Posterior cingulate gyrus (tissue), 11 donors: ENCODE measurements at regions not wholly inside any gene's neighbourhood (a gene's known extent, or its start where the extent isn't known, plus 50 kb on each side); places are given as distances from the start of the nearest gene placed in this dataset.

Source experiments
- DNase-seq, 10 donors: peaks; one replicate each; pipeline versions ENCODE4 v3.0.0 to v3.0.0-alpha.2; 2020 to 2021; ENCODE audit warnings: mixed read lengths in 3 of 10
- intact Hi-C: fragments of 100-400 bp; cut with DNase I; formaldehyde crosslinking; loops from one replicate; pipeline ENCODE4 v1.15.1; 2023

DNA sequence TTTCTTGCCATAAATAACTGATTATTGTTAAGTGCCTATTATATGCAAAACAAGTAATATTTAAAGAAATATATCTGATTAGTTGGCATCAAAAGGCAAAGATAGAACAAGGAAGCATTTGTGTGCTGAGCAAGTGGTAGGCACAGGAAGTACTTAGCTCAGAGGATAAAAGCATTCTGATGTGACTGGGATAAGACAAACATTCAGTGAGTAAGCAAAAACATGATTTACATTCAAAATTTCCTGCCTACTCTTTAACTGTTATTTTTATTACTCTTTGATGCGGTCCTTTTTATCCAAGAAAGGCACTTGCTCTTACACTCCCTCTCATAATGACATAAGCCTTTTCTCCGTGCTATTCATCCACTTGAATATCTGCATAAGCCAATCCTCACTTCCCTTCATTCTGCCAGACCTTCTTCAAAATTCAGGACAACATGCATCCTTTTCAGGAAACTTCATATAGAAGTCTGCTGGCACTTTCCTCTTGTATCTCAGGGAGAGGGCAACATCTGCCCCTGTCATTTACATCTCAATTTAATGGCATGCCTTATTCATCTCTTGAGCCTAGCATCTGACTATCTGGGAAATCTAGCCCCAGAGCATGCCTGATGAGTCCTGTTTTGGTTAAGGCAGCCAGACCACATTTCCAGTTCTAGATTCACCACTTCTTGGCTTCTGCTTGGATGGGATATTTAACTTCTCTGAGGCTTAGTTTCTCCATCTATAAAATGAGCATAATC lies 478.2 kb upstream of the ROBO2 start:
- intact Hi-C loops, result no loop called here
- DNase-seq, result no peak

DNA sequence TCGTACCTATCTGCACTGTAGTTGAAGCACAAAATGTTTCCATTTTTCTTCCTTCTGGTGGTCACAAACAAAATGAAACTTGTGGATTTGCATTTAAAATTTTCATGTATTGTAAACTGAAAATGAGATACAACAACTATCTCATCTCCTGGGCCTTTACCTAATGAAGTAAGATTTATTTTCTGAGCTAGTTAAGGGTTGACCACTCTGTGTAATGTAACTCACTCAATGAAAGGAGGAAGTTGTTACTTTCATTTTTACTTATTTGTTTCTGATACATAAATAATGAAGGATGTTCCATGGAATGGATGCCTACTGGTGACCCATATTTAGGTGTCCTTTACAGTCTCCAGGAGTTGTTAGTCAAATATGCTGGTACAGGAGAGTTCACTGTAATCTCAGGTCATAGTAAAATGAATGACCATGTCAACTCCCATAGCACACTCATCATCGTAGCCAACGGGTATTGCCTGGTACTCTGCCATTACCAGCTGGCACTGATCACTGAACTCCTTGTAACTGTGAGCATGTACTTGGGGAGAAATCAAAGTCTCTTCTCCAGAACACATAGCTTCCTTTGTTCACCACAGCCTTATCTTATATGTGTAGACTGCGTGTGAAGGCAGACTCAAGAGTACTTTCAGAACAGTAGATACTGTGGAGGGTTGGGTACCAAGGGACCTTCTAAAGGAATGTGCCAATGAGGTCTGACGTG lies 474.2 kb upstream of the ROBO2 start:
- intact Hi-C loops, result no loop called here
- no peak for DNase-seq

DNA sequence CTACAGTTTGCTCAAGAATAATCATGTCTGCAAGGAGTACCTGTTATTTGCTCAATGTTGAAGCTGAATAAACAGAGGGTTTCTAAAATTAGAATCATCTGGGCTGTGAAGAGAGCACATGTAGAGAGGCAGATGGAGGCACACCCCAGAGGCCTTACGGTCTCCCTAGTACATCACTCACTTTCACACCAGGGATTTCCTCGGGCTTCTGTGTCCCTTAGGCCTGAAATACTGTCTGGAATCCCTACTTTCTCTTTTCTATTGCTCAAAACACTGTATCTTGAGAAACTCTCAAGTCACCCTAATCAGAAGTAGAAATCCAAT lies 473.7 kb upstream of the ROBO2 start:
- intact Hi-C loops, result no loop called here
- no peak for DNase-seq

DNA sequence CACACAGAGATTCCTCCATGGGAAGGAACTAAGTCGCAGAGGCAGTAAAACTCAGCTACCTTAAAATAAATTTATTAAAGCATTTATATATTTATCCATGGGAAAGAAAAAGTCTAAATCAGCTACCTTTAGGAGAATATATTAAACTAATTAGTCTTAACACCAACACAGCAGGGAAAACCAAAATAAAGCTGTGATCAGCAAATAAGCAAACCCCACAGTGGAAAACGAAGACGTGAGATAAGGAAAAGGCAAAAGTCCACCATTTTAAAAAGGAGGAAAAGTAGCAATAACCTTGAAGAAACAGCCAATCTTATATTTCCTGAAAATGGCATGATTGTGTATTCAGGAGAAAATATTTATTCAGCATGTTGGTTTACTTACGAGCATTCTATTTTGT lies 473.0 kb upstream of the ROBO2 start:
- intact Hi-C loops, result no loop called here
- DNase-seq, result no peak

DNA sequence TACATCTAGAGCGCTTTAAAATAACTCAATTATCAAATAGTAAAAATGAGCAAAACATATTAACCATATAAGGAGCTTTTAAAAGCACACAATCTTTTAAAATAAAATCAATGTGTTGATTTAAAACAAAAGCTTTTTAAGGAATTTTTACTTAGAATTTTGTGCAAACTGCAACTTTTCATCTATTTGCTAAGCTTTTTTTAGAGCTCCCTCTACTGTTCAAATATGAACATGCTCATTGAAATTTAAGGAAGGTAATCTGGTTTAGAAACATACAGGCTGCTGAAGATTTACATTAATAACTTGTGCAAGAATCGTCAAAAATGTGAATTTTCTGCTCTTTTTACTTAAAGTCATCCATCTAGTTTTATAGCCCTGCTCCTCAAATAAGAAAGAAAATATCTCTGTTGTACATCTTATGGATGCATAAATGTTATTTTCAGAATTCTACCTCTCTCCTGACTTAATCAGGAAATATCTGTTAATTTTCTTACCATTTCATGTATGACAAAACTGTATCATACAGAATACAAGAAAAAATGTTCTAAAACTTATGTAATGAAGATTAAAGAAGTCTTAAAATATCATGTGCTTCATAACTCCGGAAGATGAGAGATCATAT lies 469.4 kb upstream of the ROBO2 start:
- DNase-seq, result no peak
- intact Hi-C loops, result loop anchor here (2.0 to 10.0 kb wide), 2 partner anchors 202 to 546 kb away; no protein-coding TSS in a partner anchor

DNA sequence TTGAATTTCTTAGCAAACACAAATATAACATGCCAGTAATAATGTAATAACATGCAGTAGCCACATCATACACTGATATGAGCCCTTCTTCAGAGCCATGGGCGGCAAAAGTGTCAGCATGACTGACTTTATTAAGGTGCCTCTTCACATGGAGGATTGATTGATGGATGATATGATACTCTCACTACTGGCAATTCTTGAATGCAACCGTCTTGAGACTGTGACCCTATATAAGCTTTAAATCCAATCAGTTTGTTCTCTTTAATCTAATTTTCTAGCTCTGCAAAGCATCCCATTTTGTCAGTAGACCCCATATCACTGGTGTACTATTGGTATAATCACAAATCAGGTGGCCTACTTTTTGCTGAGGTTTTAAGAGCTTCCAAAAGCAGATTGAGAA lies 463.7 kb upstream of the ROBO2 start:
- no peak for DNase-seq
- intact Hi-C loops, result loop anchor here (10.0 kb wide), 1 partner anchor 551 kb away; no protein-coding TSS in a partner anchor

DNA sequence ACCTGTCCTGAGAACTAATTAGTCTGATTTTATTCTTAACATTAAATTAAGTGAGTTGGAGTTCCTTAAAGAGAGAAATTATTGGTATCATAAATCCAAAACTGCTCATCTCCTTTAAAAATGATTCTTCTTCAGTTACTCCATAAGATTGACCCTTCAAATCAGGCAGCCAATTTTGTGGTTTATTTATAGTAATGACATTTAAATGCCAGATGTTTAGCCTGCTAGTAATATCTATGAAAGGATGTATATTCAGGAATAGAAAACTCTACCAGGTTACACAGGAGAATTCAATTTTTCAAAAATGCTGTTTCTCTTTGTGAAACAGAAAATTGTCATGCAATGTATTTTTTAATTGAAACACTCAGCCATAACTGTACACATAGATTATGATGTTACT lies 457.8 kb upstream of the ROBO2 start:
- no peak for DNase-seq

DNA sequence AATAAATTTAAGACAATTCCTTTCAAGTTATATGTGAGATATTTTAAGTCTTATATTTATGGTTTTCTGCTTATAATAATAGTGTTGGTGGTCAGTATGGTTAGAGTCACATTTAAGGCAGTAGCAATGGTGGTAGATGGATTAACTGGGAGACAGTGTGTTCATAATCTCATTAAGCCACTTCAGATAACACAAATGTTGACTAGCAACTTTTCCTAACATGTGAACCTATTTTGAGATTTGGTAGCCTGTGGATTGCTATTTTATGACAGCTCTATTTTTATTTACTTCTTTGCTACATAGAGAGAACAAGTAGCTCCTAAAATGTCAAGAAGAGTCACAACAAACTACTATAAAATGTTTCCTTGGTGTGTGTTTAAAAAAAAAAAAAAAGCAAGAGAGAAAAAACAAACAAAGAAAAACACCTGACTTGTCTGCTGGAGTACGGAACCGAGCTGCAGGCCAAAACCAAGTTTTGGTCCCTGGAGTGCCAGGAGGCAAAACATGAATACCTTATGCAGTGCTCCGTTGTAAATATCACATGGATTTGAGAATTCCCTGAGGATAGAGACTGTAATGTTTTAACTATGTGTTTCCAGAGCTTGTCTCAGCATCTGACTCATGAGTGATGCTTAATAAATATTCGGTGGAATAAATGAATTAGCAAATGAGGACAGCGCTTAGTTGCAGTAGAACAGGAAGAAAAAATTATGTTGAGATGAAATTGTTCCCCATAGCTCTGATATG lies 457.1 kb upstream of the ROBO2 start:
- DNase-seq, result no peak
- intact Hi-C loops, result no loop called here

More for the DNA sequence above, 457.8 kb upstream of the ROBO2 start:
- intact Hi-C loops, result no loop called here

DNA sequence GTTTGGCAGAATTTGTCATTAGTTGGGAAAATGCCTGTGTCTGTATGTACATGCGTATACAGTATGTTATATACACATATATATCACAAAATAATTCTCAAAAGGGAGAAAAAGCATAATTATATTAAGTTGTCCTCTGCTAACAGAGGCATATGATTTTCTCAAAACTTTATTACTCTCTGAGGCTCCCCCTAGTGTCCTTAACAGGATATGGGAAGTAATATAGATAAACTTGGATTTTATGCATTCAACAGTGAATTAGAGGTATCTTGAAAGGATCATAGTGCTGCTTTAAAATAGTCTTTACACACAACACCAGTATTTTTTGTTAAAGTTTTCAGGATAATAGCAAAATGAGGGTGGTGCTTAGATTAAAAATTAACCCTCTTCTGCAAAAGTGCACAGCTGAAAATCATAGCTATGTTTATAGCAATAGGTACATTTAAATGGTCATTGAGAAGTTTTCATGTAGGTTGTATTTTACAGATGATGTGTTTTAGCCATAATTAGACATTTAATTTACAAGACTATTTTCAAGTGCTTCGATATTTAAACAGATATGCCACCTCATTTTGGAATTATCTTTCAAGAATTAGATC lies 454.0 kb upstream of the ROBO2 start:
- no peak for DNase-seq

DNA sequence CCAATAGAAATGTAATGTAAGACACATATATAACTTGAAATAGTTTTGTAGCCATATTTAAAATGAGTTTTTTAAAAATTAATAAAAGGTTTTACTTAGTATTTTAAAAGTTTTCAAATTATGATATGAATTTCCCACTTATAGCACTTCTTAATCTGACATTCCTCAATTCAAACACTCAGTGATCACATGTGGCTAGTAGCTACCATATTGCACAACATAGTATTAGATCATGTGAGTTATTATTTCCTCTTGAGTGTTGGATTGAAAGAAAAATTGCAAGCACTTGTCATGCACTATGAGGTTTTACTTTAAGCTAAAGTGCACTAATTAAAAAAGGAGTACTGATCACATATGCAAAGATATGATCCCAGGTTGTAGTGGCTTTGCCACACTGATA lies 453.4 kb upstream of the ROBO2 start:
- DNase-seq, result no peak
- intact Hi-C loops, result no loop called here

More for the DNA sequence above, 454.0 kb upstream of the ROBO2 start:
- intact Hi-C loops, result no loop called here

DNA sequence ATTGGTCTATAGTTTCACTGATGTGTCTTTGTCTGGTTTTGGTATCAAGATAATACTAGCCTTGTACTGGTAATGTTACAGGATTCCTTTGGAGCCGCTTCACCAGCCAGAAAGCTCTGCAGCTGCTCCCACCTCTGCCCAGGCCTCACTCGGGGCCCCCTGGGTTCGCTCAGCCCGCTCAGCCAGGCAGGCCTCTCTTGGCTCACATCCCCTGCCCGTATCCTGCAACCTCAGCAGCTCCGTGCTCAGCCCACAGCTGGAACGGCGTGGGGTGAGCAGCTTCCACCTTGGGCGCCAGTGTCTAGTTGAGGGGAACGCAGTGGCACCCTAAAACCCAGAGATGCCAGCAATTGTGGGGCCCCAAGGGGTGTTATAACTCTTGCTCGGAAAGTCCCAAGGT lies 429.7 kb upstream of the ROBO2 start:
- DNase-seq, result peak in 2 of 10 donors; percentile 43 to 67
- intact Hi-C loops, result no loop called here

DNA sequence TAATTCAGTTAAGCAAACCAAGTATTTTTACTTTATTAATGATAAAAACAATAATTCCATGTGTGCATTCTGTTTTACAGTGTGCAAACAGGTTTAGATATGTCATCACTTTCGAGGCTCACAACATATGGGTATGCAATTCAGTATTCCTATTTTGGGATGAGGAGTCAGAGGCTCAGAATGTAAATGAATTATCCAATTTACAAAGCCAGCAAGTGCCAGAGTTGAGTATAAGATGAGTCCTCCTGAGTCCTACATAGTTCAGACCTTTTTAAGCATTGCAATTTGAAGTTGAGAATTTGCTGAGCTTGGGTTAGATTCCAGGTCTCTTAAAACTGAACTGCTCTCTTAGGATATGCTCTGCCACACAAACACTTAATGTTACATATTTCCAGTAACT lies 424.2 kb upstream of the ROBO2 start:
- DNase-seq, result no peak
- intact Hi-C loops, result no loop called here

DNA sequence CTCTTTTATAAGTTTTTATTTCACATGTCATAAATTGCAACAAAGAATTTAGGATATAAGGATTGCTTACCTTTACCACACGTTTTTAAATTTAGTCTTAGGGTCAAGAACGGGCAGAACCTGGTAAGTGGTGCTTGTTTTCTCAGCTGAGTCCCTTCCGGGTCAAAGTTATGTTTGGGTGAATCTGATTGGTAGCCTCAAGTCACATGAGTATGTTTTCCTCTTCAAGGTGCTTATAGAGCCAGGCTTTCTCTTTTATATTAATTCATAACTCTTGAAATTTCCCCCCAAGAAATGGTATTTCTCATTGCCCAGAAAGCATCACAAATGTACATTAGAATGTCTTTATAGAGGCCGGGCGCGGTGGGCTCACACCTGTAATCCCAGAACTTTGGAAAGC lies 415.7 kb upstream of the ROBO2 start:
- intact Hi-C loops, result no loop called here
- no peak for DNase-seq

DNA sequence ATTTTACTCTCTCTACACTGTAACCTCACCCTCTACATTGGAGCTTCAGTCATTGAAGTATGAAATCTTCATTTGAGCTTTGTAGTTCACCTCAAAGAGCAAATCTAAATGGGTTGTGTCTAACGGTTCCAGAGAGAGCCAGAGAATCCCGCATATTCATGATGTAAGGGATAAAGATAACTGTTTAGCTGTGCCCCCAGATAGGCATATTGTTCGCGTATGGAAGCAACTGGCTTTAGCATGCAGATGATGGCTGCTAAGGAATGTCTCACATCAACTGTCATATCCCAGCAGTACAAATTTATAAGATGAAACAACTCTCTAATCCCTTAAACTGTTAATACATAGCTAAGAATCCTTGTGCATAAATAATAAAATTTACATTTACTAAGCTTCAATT lies 412.7 kb upstream of the ROBO2 start:
- intact Hi-C loops, result no loop called here
- no peak for DNase-seq

DNA sequence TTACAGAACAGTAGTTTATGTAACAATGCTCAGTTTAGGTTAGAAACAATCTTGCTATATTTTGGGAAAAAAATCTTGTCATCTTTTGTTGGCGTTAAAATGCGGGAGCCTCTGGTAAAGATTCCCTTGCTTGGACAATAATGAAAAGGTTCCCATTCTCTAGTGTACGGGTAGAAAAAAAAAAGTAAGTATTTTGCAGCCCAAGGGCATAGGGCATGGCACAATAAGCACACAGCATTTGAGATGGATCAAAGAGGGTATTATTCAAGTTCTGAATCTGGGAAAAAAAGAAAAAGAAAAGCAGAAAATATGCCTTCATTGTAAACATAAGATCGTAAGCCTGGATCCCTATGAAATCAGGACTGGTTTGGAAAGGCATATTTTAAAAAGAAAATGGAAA lies 408.6 kb upstream of the ROBO2 start:
- no peak for DNase-seq
- intact Hi-C loops, result no loop called here

DNA sequence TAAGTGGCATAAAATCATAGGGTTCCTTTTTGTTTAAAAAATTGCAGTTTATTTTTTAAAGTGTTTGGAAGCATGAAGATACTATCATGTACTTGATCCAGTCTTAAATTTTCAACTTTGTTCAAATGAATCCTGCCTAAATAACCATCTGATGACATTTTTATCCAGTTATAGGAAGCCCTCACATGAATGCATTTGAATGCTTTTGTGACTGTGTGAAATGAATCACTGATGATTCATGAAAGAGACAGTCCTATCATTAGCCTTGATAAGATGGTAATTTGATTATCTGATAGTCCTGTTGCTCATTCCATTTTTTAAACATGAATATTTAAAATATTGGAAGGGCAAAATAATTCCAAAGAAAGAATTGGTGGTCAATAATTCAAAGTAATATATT lies 401.9 kb upstream of the ROBO2 start:
- intact Hi-C loops, result no loop called here
- DNase-seq, result no peak

DNA sequence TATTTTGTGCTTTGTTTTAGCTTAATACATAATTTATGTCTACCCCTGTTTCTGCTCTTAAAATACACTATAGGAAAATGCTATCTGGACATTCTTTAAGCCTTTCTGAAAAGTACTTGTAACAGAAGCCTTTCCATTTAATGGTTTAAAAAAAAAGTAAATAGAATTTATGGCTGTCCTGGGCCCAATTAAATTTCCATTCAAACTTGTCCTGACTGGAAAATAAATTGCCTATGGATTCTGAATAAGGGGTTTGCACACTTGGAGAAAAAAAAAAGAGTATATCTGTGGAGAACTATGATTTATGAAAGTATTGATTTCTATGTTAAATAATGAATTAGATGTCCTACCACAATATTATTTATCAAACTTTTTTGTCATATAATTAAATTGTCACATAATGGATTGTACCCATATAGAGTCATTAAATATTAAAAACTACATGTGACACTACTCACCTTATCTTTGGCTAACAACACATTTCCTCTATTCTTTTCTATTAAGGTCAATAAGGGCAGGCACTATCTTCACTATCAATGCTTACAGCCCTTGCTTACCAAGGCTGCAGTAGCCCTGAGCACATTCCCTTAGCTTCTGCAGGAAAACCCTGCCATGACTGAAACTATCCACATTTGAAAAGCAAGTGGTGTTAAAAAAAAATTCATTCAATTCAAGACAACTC lies 396.1 kb upstream of the ROBO2 start:
- no peak for DNase-seq
- intact Hi-C loops, result no loop called here

DNA sequence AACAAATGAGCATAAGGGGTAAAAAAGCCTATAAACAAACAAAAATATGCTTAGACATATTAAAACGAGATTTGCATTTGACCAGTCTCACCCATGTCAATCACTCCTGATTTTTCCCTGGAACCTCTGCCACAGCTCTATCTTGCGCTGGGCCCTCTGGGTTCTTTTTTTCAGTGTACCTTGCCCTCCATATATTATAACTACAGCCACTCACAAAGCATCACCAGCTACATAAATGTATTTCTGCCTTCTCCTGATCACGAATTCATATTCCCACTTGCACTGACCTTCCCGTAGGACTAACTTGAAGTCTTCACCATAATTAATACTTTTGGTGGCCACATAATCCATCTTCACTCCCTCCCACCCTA lies 395.6 kb upstream of the ROBO2 start:
- intact Hi-C loops, result no loop called here
- DNase-seq, result no peak

DNA sequence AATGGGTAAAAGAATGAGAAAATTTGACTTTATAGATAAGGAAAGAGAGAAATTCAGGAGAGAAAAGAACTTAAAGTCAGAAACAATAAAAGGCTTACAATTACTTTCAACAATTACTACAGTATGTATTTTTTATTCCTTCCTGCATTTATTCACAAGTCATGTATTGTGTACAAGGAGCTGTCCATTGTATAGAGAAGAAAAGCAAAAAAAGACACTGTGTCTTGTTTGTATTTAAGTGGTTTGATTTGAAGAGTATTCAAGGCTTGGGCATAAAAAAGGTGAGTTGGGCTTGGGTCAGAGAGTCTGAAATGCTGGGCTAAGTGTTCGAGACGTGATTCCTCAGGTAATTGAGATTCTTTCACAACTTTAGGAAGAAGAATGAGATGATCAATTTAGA lies 394.2 kb upstream of the ROBO2 start:
- no peak for DNase-seq
- intact Hi-C loops, result no loop called here

DNA sequence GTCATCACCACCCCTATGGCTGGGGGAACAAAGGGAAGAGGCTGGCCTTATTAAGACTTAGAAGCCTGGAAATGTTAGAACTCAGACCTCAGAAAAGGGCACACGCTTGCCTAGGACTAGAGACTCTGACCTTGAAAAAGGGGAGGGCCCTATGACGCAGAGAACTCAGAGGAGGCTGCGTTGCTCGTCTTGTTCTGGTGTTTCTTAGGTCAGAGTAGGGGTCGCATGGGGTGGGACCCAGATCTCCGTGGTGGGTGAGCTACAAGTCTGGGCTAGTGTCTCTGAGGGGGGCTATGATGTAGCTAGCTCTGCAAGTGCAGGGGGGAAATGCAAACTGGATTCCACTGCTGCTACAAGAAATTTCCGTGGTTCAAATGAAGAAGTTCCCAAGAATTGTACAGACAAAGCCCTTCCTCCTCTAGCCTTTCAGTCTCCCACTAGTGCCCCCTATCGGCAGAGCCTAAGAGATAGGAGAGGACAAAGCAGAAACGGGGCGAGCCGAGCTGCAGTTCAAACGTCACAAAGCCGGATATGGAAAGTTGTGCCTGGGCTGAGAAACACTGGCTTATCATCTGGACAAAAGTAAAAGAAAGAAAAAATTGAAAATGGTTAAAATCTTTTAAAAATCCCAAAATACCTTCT lies 392.9 kb upstream of the ROBO2 start:
- intact Hi-C loops, result no loop called here
- no peak for DNase-seq
